ENCODE measurements at regions not wholly inside any gene's neighbourhood (a gene's known extent, or its start where the extent isn't known, plus 50 kb on each side); places are given as distances from the start of the nearest gene placed in this dataset.
"Not testable (repeated sequence)": the region's sequence is repeated elsewhere in the genome, so short reads cannot be mapped to it uniquely, and the experiment has no call there.

- no peak for DNase-seq
These were observed 404.8 kb downstream of the EPHA5 start for GRCh38 chr4:65265526-65265925.

GRCh38 chr4:65259296-65259695 is 411.0 kb downstream of the EPHA5 start:
- no peak for DNase-seq

- no peak for DNase-seq
These were observed 419.4 kb downstream of the EPHA5 start for GRCh38 chr4:65250916-65251315.

GRCh38 chr4:65249111-65249510 is 421.2 kb downstream of the EPHA5 start:
- DNase-seq: no peak

GRCh38 chr4:65242156-65242846 is 428.0 kb downstream of the EPHA5 start:
- no peak for DNase-seq

GRCh38 chr4:65241257-65241997 is 428.9 kb downstream of the EPHA5 start:
- no peak for DNase-seq

GRCh38 chr4:65234061-65234460 is 436.2 kb downstream of the EPHA5 start:
- no peak for DNase-seq

- DNase-seq: no peak
These were observed 442.7 kb downstream of the EPHA5 start for GRCh38 chr4:65227628-65228027.

GRCh38 chr4:65223601-65224000 is 446.7 kb downstream of the EPHA5 start:
- DNase-seq: no peak

GRCh38 chr4:65223074-65223473 is 447.2 kb downstream of the EPHA5 start:
- DNase-seq: not testable (repeated sequence)

- DNase-seq: no peak
These were observed 453.1 kb downstream of the EPHA5 start for GRCh38 chr4:65217179-65217578.

- DNase-seq: no peak
These were observed 467.4 kb downstream of the EPHA5 start for GRCh38 chr4:65202853-65203236.

GRCh38 chr4:65202165-65202852 is 468.0 kb downstream of the EPHA5 start:
- no peak for DNase-seq

GRCh38 chr4:65195666-65196065 is 474.6 kb downstream of the EPHA5 start:
- no peak for DNase-seq

GRCh38 chr4:65195002-65195401 is 475.3 kb downstream of the EPHA5 start:
- DNase-seq: no peak

- DNase-seq: no peak
These were observed 476.3 kb downstream of the EPHA5 start for GRCh38 chr4:65193985-65194384.

- no peak for DNase-seq
These were observed 479.5 kb downstream of the EPHA5 start for GRCh38 chr4:65190780-65191179.

GRCh38 chr4:65175585-65175984 is 494.7 kb downstream of the EPHA5 start:
- no peak for DNase-seq

GRCh38 chr4:65170768-65171514 is 499.3 kb downstream of the EPHA5 start:
- no peak for DNase-seq

- no peak for DNase-seq
These were observed 502.6 kb downstream of the EPHA5 start for GRCh38 chr4:65167719-65168118.

GRCh38 chr4:65152205-65152604 is 518.1 kb downstream of the EPHA5 start:
- no peak for DNase-seq

- DNase-seq: no peak
These were observed 530.3 kb downstream of the EPHA5 start for GRCh38 chr4:65139998-65140397.

GRCh38 chr4:65126200-65126599 is 544.1 kb downstream of the EPHA5 start:
- DNase-seq: no peak

Data from skin of body (tissue), 1 donor.